ENCODE measurements at regions not wholly inside any gene's neighbourhood (a gene's known extent, or its start where the extent isn't known, plus 50 kb on each side); places are given as distances from the start of the nearest gene placed in this dataset.

DNA sequence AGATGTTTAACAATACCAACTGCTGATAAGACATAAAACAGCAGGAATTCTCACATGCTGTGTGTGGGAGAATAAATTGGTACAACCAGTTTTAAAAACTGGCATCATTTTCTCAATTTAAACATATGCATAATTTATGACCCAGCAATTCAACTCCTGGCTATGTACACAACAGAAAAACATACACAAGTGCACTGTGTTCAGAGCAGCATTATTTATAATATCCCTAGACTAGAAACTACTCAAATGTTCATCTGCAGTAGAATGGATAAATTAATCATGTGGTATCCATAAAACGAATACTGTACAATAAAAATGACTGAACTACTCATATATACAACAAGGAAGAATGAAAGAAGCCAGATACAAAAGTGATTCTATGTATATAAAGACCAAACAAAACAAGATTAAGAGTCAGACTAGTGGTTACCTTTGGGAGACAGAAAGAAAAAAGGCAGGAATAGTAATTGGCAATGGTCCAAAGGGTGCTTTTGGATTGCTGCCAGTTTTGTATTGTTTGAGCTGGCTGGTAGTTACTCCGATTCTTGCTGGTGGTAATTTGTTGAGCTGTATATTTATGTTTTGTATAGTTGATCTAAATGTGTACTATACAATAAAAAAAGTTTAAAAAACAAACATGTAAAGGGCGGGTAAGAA is 306.0 kb downstream of the TFEC start:
- in situ Hi-C loops (cut with HindIII; ENCODE audit: low pct_unique_long_range_greater_than_20kb, low sequenced_read_pairs) = no loop called here
- DNase-seq (ENCODE audit: low read depth) = peak; percentile 30

DNA sequence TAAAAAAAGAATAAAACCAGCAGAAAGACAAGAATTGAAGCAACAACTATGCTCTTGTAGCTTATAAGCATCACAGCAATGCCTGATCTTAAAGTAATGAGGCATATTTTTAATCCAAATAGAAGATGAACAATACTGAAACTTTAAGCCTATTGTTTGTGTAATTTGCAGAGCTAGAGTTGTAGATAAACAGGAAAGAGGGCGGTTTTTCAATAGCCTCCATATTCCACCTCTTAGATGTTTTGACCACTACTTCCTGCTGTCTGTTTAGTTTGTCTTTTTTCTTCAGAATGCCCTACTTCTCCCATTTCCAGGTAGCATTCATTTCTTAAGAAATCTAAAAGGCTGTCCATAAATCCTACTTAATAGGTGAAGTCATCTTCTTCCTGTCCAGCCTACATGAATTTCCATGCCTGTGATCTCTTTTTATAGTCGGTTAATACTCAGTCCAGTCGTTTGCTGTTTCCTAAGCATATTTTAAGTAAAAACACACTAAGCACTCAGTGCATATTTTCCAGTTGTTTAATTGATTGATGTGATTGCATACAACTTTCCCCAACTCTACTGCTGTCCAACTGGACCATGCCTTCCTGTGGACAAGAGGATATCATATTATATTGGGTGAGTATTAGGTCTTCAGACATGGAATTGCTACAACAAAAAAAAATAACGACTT is 308.1 kb downstream of the TFEC start:
- in situ Hi-C loops (cut with HindIII; ENCODE audit: low pct_unique_long_range_greater_than_20kb, low sequenced_read_pairs) = no loop called here
- no peak for DNase-seq (ENCODE audit: low read depth)

DNA sequence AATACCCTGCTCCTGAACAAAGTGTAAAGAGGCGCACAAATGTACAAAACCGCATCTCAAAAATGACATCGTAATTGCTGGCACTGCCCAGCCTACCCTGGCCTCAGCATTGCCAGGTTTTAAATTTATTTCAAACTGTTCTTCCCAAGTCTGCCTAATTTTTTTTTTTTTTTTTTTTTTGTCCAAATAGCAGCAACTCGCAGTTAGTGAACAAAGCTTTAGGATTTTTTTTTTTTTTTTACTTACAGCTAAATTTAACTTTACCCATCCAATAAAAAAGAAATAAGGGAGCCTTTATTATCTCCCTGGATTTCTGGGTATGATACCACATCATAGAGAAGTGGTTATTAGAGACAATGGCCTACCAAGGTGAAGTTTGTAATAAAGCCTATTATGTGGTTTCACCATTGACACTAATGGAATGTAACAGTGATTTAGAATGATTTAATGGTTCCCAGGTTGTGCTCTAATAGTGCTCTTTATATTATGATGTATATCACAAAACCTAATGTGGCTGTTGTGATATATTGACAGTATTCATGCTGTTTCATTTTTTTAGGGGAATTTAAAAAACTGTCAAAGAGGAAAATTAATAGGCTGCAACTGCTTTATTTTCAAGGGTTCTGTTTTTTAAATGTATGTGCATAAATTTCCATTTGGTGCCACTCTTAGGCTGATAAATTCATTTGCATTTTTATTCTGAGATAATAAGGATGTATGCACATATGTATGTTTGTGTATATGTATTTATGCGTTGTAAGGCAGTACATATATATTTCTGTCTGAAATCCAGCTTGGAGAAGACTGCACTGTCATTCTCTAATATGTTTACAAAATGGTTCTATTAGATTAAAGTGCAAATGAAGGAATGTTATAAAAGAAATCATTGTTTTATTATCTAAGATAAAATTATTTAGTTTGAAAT is 309.0 kb downstream of the TFEC start:
- in situ Hi-C loops (cut with HindIII; ENCODE audit: low pct_unique_long_range_greater_than_20kb, low sequenced_read_pairs) = no loop called here
- no peak for DNase-seq (ENCODE audit: low read depth)

DNA sequence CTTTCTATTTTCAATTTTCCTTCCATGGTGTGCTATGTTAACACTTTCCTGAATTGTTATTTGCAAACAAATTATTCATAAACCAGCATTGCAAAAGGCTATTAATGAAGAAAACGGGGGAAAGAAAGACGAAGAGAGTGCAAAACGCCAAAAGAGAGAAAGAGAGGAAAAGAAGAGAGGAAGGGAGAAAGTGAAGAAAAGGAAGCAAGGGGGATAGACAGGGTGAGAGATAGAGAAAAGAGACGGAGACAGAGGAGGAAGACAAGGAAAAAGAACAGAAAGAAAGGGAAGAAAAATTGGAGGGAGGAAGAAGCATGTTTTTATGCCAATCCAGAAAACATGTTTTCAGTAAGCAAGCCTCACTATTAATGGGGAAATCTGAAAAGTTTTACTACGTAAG is 310.6 kb downstream of the TFEC start:
- in situ Hi-C loops (cut with HindIII; ENCODE audit: low pct_unique_long_range_greater_than_20kb, low sequenced_read_pairs) = no loop called here
- no peak for DNase-seq (ENCODE audit: low read depth)

DNA sequence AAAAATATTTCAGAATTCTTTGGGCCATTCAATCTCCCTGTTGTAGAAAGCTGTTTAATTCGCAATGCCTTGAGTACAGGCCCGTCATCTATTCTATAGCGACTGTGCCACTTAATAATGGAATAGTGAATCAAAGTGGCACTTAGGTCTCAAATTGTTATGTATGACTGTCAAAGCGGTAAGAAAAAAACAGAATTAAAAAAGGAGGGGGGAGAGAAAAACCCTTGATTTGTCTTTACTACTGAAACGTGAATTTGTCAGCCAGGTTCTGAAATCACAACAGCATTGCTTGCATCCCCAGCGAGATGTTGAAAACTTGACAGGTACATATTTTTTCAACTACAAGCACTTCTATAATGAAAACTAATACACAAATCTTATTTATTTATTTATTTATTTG is 320.9 kb downstream of the TFEC start:
- DNase-seq (ENCODE audit: low read depth) = no peak
- in situ Hi-C loops (cut with HindIII; ENCODE audit: low pct_unique_long_range_greater_than_20kb, low sequenced_read_pairs) = no loop called here

DNA sequence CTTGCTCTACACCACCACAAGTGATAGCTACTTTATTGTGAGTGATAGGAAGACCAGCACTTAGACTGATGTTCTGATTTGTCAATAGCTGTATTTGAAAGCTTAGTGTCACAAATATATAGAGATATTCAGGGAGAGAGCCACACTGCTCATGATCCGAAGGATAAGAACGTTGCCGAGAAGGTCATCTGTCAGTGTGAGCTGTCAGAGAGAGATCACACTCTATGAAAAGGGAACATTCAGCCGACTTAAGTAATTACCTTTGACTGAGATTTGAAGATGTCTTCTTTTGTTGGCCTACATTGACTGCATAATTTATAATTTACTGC is 322.6 kb downstream of the TFEC start:
- in situ Hi-C loops (cut with HindIII; ENCODE audit: low pct_unique_long_range_greater_than_20kb, low sequenced_read_pairs) = no loop called here
- no peak for DNase-seq (ENCODE audit: low read depth)

DNA sequence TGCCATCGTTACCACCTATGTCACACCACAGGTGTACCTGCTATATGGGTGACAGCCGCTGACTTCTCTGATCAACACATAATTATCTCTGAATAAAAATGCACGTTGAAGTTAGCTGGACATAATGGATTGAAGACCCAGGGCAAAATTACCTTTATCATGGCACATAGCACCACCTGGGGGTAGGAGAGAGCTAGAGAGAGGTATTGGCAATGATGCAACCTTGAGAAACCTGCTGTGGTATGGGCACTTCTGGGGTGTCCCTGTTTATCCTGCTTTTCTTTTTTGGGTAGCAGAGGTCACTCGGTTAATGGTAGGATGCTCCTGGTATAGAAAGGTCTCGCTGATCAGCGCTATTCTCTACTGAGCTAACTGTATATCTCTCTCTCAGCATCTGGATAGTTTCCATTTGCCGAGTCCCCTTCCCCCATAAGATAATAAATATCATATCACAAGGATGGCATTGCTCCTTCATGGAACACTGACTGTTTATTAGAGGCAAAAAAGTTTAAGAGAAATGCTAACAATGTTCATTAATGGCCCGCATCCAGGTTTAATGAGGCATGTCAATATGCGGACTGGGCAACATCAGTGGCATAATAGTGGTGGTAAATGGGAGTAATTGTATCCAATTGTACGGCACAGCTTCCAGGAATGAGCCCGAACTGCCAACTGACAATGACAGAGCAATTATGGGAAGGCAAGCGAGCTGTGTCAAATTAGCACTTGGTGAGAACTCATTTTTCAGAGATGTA is 323.1 kb downstream of the TFEC start:
- in situ Hi-C loops (cut with HindIII; ENCODE audit: low pct_unique_long_range_greater_than_20kb, low sequenced_read_pairs) = no loop called here

DNA sequence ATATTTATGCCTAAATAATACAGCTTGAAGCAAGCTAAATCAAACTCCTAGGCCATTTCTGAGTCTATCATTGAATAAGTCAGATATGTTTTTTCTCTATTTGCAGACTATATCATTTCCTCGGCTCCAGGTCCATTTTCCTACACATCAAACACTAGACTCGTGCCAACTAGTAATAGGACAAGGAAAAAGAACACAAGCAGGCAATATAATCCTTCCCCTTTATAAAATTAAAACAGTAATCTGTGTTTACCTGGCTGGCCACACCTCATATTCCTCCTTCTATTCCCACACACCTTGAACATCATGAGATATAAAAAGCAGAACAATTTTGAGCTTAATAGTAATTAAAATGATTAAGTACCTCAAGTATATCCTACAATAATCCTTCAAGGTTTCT is 325.7 kb downstream of the TFEC start:
- in situ Hi-C loops (cut with HindIII; ENCODE audit: low pct_unique_long_range_greater_than_20kb, low sequenced_read_pairs) = no loop called here

More for the DNA sequence above, 323.1 kb downstream of the TFEC start:
- DNase-seq (ENCODE audit: low read depth) = peak; percentile 84

DNA sequence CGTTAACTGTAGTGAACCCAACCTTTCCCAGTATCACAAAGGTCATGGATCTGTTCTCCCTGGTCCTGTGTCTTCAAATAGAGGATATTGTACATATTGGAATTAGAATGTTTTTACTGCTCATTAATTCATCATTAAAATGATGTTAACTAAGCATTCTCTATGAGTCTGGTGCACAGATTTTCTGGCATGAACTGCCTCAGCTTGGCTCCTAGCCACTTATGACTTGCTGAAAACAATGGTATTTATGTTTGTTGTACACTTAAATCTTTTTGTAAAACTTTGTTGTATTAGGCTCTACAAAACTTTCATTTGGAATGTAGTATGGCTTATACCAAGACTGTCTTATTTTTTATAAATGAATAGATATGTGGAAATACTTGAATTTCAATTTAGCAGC is 329.4 kb downstream of the TFEC start:
- in situ Hi-C loops (cut with HindIII; ENCODE audit: low pct_unique_long_range_greater_than_20kb, low sequenced_read_pairs) = no loop called here
- DNase-seq (ENCODE audit: low read depth) = no peak

More for the DNA sequence above, 325.7 kb downstream of the TFEC start:
- no peak for DNase-seq (ENCODE audit: low read depth)

DNA sequence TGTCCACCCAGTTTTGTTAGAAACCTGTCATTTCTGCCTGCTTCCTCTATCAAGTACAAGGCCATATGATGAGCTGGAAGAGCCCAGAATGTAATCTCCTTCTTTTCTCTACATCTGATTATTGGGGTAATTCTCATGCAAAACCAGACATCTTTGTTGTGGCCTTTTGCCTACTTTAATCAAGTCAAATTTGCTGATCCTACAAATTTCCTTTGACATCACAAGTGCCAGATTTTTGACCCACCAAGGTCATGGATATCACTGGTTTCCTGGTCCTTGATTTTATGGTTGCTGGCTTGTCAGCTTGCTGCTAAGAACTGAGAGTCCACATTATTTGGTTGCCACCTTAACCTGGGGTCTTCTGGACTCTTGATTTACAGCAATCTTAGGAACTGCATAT is 336.1 kb downstream of the TFEC start:
- in situ Hi-C loops (cut with HindIII; ENCODE audit: low pct_unique_long_range_greater_than_20kb, low sequenced_read_pairs) = no loop called here
- no peak for DNase-seq (ENCODE audit: low read depth)

DNA sequence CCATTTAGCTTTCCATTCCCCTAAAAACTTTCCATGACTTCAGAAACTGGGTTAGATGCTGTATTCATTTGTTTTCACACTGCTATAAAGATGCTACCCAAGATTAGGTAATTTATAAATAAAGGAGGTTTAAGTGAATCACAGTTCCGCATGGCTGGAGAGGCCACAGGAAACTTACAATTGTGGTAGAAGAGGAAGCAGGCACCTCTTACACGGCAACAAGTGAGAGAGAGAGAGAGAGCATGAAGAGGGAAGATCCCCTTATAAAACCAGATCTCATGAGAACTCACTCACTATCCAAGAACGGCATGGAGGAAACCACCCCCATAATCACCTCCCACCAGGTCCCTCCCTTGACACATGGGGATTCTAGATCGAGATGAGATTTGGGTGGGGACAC is 336.8 kb downstream of the TFEC start:
- DNase-seq (ENCODE audit: low read depth) = peak; percentile 46
- in situ Hi-C loops (cut with HindIII; ENCODE audit: low pct_unique_long_range_greater_than_20kb, low sequenced_read_pairs) = no loop called here

DNA sequence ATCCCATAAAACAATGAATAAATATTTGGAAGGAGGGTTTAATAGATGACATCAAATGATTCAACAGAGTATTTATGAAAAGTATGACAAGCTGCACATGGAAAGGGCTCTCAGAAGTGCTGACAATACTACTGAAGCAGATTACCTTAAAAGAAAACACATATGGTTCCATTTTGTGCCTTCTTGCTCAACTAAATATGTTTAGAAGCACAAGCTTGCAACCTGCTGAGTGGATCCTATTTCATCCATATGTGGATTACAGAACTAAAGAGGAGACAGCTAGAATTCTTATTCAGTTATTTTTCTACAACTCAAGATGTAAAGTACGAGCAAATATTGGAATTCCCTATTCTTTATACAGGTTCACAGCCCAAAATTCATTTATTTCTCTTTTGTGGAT is 340.6 kb downstream of the TFEC start:
- in situ Hi-C loops (cut with HindIII; ENCODE audit: low pct_unique_long_range_greater_than_20kb, low sequenced_read_pairs) = no loop called here
- no peak for DNase-seq (ENCODE audit: low read depth)

DNA sequence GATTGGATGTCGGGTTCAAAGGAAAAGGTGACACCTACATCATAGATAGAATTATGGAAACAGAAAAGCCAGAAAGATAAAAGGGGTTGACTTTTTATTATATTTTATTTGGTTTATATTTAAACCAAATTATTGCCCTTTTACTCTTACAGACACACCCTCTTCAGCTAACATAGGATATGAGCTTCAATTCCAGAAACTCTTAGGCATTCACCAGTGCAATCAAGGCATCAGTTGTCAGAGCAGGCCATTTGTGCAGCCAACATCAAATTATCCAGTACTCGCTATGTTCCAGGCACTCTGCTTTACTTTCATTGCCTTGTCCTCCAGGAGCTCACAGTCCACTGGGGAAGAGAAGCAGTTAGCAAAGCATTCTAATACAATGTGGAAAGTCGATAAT is 347.5 kb downstream of the TFEC start:
- in situ Hi-C loops (cut with HindIII; ENCODE audit: low pct_unique_long_range_greater_than_20kb, low sequenced_read_pairs) = no loop called here
- DNase-seq (ENCODE audit: low read depth) = no peak

DNA sequence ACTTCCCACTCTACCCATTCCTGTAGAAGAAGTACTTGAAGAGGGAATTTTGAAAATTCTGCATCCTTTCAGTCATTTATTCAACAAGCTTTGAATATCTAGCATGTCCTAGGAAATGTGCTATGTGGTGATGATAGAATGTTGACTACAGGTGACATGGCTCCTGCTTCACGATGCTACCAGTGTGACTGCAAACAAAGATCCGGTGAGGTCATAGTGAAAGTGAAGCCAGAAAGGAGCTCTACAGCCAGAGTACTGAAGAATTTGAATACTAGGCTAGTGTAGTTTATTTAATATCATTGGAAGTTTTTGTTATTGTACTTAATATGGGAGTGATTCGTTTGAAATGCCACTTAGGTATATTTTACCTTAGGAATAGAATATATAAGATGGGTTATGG is 348.1 kb downstream of the TFEC start:
- in situ Hi-C loops (cut with HindIII; ENCODE audit: low pct_unique_long_range_greater_than_20kb, low sequenced_read_pairs) = no loop called here
- no peak for DNase-seq (ENCODE audit: low read depth)

DNA sequence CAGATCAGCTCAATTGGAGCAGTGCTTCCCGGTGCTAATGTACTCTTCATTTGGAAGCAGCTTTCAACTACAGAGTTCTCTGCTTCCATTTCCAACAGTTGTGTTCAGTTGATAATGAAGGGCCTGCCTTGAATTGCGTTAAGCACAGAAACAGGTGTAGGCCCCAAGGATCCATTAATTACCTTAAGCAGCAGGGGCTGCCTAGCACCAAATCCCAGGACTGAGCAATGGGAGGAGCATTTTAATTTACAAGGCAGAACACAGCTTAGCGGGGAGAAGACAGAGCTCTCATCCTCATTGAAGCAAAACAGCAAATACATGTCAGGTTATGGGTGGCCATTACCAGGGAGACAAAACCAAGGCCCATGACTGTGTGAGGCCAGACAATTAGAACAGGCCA is 349.6 kb downstream of the TFEC start:
- in situ Hi-C loops (cut with HindIII; ENCODE audit: low pct_unique_long_range_greater_than_20kb, low sequenced_read_pairs) = no loop called here
- no peak for DNase-seq (ENCODE audit: low read depth)

DNA sequence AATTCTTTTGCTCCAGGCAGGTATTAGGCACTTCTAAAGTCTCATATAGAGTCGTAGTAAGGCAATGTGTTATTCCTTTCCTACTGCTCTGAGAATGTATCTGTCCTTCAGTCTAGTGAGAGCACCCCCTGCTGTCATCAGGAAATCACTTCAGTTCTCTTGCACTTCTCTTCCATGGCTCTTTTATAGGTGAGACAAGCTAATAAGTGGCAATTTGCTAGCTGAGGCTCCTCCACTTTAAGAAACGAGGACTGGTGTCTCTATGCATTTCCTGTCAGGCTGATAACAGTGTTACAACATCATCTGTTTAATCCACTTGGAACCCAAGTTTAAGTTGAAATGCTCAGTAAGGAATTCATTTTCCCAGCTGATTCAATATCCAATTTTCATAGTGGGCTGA is 350.6 kb downstream of the TFEC start:
- in situ Hi-C loops (cut with HindIII; ENCODE audit: low pct_unique_long_range_greater_than_20kb, low sequenced_read_pairs) = no loop called here
- peak; percentile 42 for DNase-seq (ENCODE audit: low read depth)

DNA sequence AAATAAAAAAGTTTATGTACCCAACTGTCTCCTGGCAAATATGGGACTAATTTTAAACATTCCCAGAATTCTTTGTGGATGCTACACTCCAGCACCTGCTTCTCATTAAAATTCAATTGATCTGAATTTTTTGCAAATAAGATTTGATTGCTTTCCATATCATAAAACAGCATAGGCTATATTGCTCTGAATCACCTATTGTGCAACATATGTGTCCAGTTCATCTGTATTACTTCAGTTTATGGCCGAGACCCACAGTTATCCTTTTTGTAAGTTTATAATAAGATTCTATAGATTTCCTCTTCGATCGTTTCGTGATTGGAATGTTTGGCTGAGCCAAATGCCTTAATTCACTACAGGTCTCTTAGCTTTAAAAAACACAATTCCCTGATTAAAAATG is 351.1 kb downstream of the TFEC start:
- DNase-seq (ENCODE audit: low read depth) = no peak
- in situ Hi-C loops (cut with HindIII; ENCODE audit: low pct_unique_long_range_greater_than_20kb, low sequenced_read_pairs) = no loop called here

DNA sequence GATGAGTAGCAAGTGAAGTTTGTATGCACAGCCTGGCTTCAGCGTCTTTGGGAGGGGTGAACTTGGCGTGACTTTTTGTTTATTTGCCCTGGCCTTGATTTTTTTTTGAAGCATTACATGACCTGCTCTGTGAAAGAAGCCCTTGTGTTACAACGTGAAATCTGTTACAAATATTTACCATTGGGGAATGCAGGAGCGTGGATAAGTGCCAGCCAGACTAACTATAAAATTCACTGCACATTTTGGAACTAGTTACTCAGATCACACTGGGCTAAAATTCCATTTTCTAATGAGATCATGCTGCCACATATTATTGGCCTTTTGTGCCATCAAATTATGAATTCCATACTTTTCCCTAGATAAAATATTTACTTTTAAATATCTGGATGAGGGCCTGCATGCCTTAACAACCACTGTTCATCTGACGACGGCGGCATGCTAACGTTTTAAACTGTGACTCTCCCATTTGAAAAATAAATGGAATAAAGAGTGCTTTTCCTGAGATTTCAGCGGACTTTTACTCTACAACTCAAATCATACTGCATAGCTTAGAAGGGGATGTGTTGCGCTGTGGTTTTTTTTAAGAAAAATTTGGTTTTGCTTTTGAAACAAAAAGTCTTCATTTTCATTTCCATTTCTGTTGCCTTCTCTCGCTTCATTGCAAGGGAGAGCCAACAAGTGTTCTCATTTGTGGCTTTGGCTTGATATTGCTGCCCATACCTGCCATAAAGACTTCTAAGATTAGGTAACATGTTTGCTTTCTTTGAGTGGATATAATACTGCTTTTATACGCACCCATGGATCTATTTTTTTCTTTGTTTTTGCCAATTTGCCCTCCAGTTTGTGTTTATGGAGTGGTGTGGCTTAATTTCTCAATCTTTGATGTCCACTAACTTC is 352.2 kb downstream of the TFEC start:
- in situ Hi-C loops (cut with HindIII; ENCODE audit: low pct_unique_long_range_greater_than_20kb, low sequenced_read_pairs) = no loop called here
- peak; percentile 97 for DNase-seq (ENCODE audit: low read depth)
